BJ (cell line): ENCODE measurements at regions not wholly inside any gene's neighbourhood (a gene's known extent, or its start where the extent isn't known, plus 50 kb on each side); places are given as distances from the start of the nearest gene placed in this dataset.
"Not testable (repeated sequence)": the region's sequence is repeated elsewhere in the genome, so short reads cannot be mapped to it uniquely, and the experiment has no call there.

Experiments
- CTCF ChIA-PET: fragments of 350-600 bp; formaldehyde crosslinking; extraction: SDS; loops from one replicate; lab custom pipeline; 2021; ENCODE audit warnings: antibody characterized with exemption, inconsistent platforms; lab: Yijun Ruan, JAX
- POLR2A ChIA-PET: fragments of 300-600 bp; sonication (Branson Sonifier 250); formaldehyde crosslinking; extraction: SDS; loops from one replicate; lab custom pipeline; 2021; ENCODE audit warnings: antibody characterized with exemption; lab: Charles Lee
- DNase-seq: peaks from one replicate; pipeline ENCODE4 v3.0.0-alpha.2; 2011; ENCODE audit warnings: low read depth
- H3K27me3 ChIP-seq: 2 replicates; pipeline ENCODE4 v1.6.0; 2011; ENCODE audit warnings: low read length; ENCODE audit not compliant: control insufficient read depth, insufficient read depth
- H3K36me3 ChIP-seq: 2 replicates; pipeline ENCODE4 v1.5.1; 2011; ENCODE audit warnings: low read length; ENCODE audit not compliant: control insufficient read depth, insufficient read depth
- H3K4me3 ChIP-seq: 2 replicates; pipeline ENCODE4 v1.5.1; 2011; ENCODE audit warnings: low read depth, mild to moderate bottlenecking, control low read depth, low read length
- CTCF ChIP-seq: IDR thresholded peaks from 2 replicates; pipeline ENCODE4 v1.5.1; 2011; ENCODE audit warnings: low read depth, mild to moderate bottlenecking, control low read depth, inconsistent platforms, low read length, moderate library complexity; ENCODE audit not compliant: insufficient read depth

- CTCF ChIA-PET, result no interaction called here
- H3K4me3 ChIP-seq, result no peak overlapping the region
- POLR2A ChIA-PET, result no interaction called here
These were observed 1131.8 kb upstream of the TMPRSS15 start for GRCh38 chr21:19535356-19535755.

GRCh38 chr21:19537116-19537515 is 1133.5 kb upstream of the TMPRSS15 start:
- ChIA-PET POLR2A (no interaction called here), CTCF (no interaction called here)
- Histone ChIP-seq H3K36me3 (no peaks in the 10 kb centered on the region), H3K27me3 (no peaks in the 10 kb centered on the region), H3K4me3 (no peak overlapping the region)
- no peak for TF ChIP-seq CTCF
- no peak for DNase-seq

More at GRCh38 chr21:19535356-19535755, 1131.8 kb upstream of the TMPRSS15 start:
- no peak for DNase-seq
- Histone ChIP-seq H3K36me3 (no peaks in the 10 kb centered on the region), H3K27me3 (no peaks in the 10 kb centered on the region)
- no peak for TF ChIP-seq CTCF

- H3K4me3 ChIP-seq, result no peak overlapping the region
- ChIA-PET POLR2A (no interaction called here), CTCF (no interaction called here)
- H3K36me3 ChIP-seq, result no peaks in the 10 kb centered on the region
- no peak for DNase-seq
- no peak for TF ChIP-seq CTCF
- no peaks in the 10 kb centered on the region for H3K27me3 ChIP-seq
These were observed 1136.7 kb upstream of the TMPRSS15 start for GRCh38 chr21:19540287-19540686.

GRCh38 chr21:19541602-19542001 is 1138.0 kb upstream of the TMPRSS15 start:
- no peak for DNase-seq
- CTCF ChIA-PET, result no interaction called here
- TF ChIP-seq CTCF, result no peak
- Histone ChIP-seq H3K27me3 (no peaks in the 10 kb centered on the region), H3K36me3 (no peaks in the 10 kb centered on the region), H3K4me3 (no peak overlapping the region)
- POLR2A ChIA-PET, result no interaction called here

- CTCF ChIA-PET, result interaction anchor here (1.4 kb wide), 1 partner anchor 10 kb away, joined by 4 read pairs; no protein-coding TSS in a partner anchor
- POLR2A ChIA-PET, DNase-seq, H3K36me3 ChIP-seq, H3K4me3 ChIP-seq, H3K27me3 ChIP-seq: not testable (repeated sequence)
These were observed 1140.9 kb upstream of the TMPRSS15 start for GRCh38 chr21:19544493-19544892.

GRCh38 chr21:19547951-19548840 is 1144.6 kb upstream of the TMPRSS15 start:
- no peak for DNase-seq
- Histone ChIP-seq H3K27me3 (no peaks in the 10 kb centered on the region), H3K36me3 (no peaks in the 10 kb centered on the region), H3K4me3 (no peak overlapping the region)
- no peak for TF ChIP-seq CTCF
- ChIA-PET POLR2A (no interaction called here), CTCF (no interaction called here)
